ENCODE measurements at regions not wholly inside any gene's neighbourhood (a gene's known extent, or its start where the extent isn't known, plus 50 kb on each side); places are given as distances from the start of the nearest gene placed in this dataset.
A peak's percentile ranks its signal among the peaks of the same experiment; 100 is the strongest.

GRCh38 chr7:115476671-115477181, 553.8 kb downstream of the TFEC start:
- Histone ChIP-seq H3K14ac (ENCODE audit: insufficient read length) (no peak overlapping the region), H2BK20ac (ENCODE audit: low read length) (no peak overlapping the region), H4K5ac (ENCODE audit: insufficient read length, low read depth, low read length) (no peak overlapping the region), H3K79me1 (ENCODE audit: low read depth, low read length) (no peaks in the 10 kb centered on the region), H2AK5ac (ENCODE audit: low read depth, low read length) (no peak overlapping the region), H2BK5ac (ENCODE audit: low read depth, low read length) (no peak overlapping the region), H3K4ac (replicated peaks; ENCODE audit: insufficient read length, low read depth, low read length) (no peak overlapping the region), H2AFZ (ENCODE audit: low read length) (no peak overlapping the region), H3K4me2 (ENCODE audit: insufficient read depth in 1 of 2, low read depth in 2 of 2, low read length in 2 of 2) (peak overlapping the region; percentile 90 to 92), H3K36me3 (ENCODE audit: control insufficient read depth in 2 of 4, insufficient read depth in 4 of 4, low read length in 3 of 4) (no peaks in the 10 kb centered on the region), H3K23me2 (ENCODE audit: low read depth, low read length) (peaks cover 3% of the 10 kb centered on the region; the same call in 1 of the 2 replicates), H2BK12ac (ENCODE audit: low read depth, low read length) (no peak overlapping the region), H4K91ac (replicated peaks; ENCODE audit: insufficient read length, low read length) (no peak overlapping the region), H3K4me1 (replicated peaks in 1 of 4; ENCODE audit: control insufficient read depth in 3 of 4, insufficient read depth in 4 of 4, low read length in 3 of 4) (peaks cover 0 to 10% (median 4%) of the 10 kb centered on the region in 4 experiments; a peak in 4 of 7 replicates), H4K20me1 (replicated peaks in 1 of 2; ENCODE audit: control insufficient read depth in 1 of 2, insufficient read depth in 2 of 2, low read length in 2 of 2) (no peaks in the 10 kb centered on the region), H3K23ac (ENCODE audit: insufficient read length) (no peak overlapping the region), H3K18ac (ENCODE audit: extremely low read depth, low read length) (no peak overlapping the region), H3K4me3 (ENCODE audit: extremely low read depth in 1 of 4, insufficient read depth in 2 of 4, low read depth in 3 of 4, low read length in 4 of 4) (peak overlapping the region; percentile 18 to 78 (median 44); a peak in 7 of 8 replicates), H3K27me3 (replicated peaks in 1 of 4; ENCODE audit: control insufficient read depth in 3 of 4, extremely low read depth in 1 of 4, insufficient read depth in 3 of 4, low read length in 3 of 4) (peaks cover 0 to 17% (median 8%) of the 10 kb centered on the region in 4 experiments; a peak in 5 of 7 replicates), H3K9ac (replicated peaks in 1 of 4; ENCODE audit: extremely low read depth in 1 of 4, low read depth in 3 of 4, low read length in 3 of 4) (no peak overlapping the region), H3K56ac (replicated peaks; ENCODE audit: insufficient read length, low read depth, low read length) (no peak overlapping the region), H3K27ac (ENCODE audit: low read depth, low read length) (no peak overlapping the region), H3K9me3 (ENCODE audit: insufficient read depth in 2 of 2, low read depth in 1 of 2, low read length in 1 of 2) (no peaks in the 10 kb centered on the region), H2BK15ac (ENCODE audit: low read length) (no peak overlapping the region), H2BK120ac (replicated peaks; ENCODE audit: low read depth, low read length) (no peak overlapping the region), H4K8ac (ENCODE audit: extremely low read depth, insufficient read depth, low read length) (no peak overlapping the region), H3K79me2 (ENCODE audit: control insufficient read depth in 1 of 2, insufficient read depth in 2 of 2, low read length in 2 of 2) (no peaks in the 10 kb centered on the region)
- ChIA-PET POLR2A (ENCODE audit: partially characterized antibody) (no interaction called here), CTCF (ENCODE audit: partially characterized antibody) (interaction anchor here (0.6 to 1.5 kb wide), 8 partner anchors 9 to 962 kb away, joined by 3 to 8 read pairs (median 4); no protein-coding TSS in a partner anchor)
- WGBS, 2 experiments (ENCODE audit: extremely low coverage in 1 of 2, insufficient coverage in 1 of 2, insufficient read length in 1 of 2, insufficient replicate concordance in 2 of 2, low coverage in 1 of 2, low lambda C conversion rate in 2 of 2, missing lambda C conversion rate in 1 of 2), result 7 to 83% methylated on average over 1 to 5 of the region's 7 CpGs
- FAIRE-seq, result no peak
- no peak for DNase-seq (ENCODE audit: low read depth in 1 of 2, low spot score in 2 of 2)
- TF ChIP-seq JUN (IDR thresholded peaks at IDR 0.05; ENCODE audit: low read depth, low read length) (no peak), EZH2 (IDR thresholded peaks at IDR 0.05; ENCODE audit: low read depth, low read length, severe bottlenecking) (peak; percentile 3), CBX5 (IDR thresholded peaks at IDR 0.05; ENCODE audit: low read depth, low read length) (no peak)
